Central memory CD8-positive, alpha-beta T cell (primary cell): ENCODE measurements at regions not wholly inside any gene's neighbourhood (a gene's known extent, or its start where the extent isn't known, plus 50 kb on each side); places are given as distances from the start of the nearest gene placed in this dataset.
"Not testable (repeated sequence)": the region's sequence is repeated elsewhere in the genome, so short reads cannot be mapped to it uniquely, and the experiment has no call there.

Source experiments
- ATAC-seq: fragments of 150-1000 bp; cut with Tn5 transposase; replicated peaks from 2 replicates; pipeline ENCODE4 v1.10.0; 2022; ENCODE audit warnings: mild to moderate bottlenecking, moderate FRiP score, moderate number of reproducible peaks; ENCODE audit not compliant: poor library complexity, severe bottlenecking; ENCODE audit errors: extremely low read depth
- DNase-seq, 2 donors: peaks; one replicate each; pipeline ENCODE4 v3.0.0; 2021; ENCODE audit warnings: low spot score in 2 of 2
- H3K27ac Mint-ChIP-seq: one replicate; pipeline ENCODE4 v1.8.0; 2022; ENCODE audit warnings: low read depth, mild to moderate bottlenecking, moderate library complexity, mixed read lengths
- H3K27me3 Mint-ChIP-seq: one replicate; pipeline ENCODE4 v1.8.0; 2022; ENCODE audit warnings: mixed read lengths
- H3K36me3 Mint-ChIP-seq: one replicate; pipeline ENCODE4 v1.8.0; 2022; ENCODE audit warnings: mild to moderate bottlenecking, moderate library complexity, mixed read lengths; ENCODE audit not compliant: insufficient read depth
- H3K4me1 Mint-ChIP-seq: one replicate; pipeline ENCODE4 v1.8.0; 2022; ENCODE audit warnings: mixed read lengths
- H3K4me3 Mint-ChIP-seq: one replicate; pipeline ENCODE4 v1.8.0; 2022; ENCODE audit warnings: mild to moderate bottlenecking, moderate library complexity, mixed read lengths
- H3K9me3 Mint-ChIP-seq: one replicate; pipeline ENCODE4 v1.8.0; 2022; ENCODE audit warnings: mixed read lengths

- Mint-ChIP-seq H3K27ac (no peak overlapping the region), H3K4me1 (no peaks in the 10 kb centered on the region), H3K4me3 (no peak overlapping the region), H3K9me3 (no peaks in the 10 kb centered on the region), H3K27me3 (peaks cover 24% of the 10 kb centered on the region), H3K36me3 (no peaks in the 10 kb centered on the region)
- ATAC-seq, result no peak
- DNase-seq, result no peak
Measured at GRCh38 chr5:39616131-39616530, 191.4 kb upstream of the DAB2 start.

- H3K36me3 Mint-ChIP-seq, DNase-seq, H3K9me3 Mint-ChIP-seq, H3K4me3 Mint-ChIP-seq, H3K27ac Mint-ChIP-seq, ATAC-seq, H3K4me1 Mint-ChIP-seq: not testable (repeated sequence)
- peaks cover 29% of the 10 kb centered on the region for H3K27me3 Mint-ChIP-seq
Measured at GRCh38 chr5:39611076-39611475, 186.3 kb upstream of the DAB2 start.

DNA sequence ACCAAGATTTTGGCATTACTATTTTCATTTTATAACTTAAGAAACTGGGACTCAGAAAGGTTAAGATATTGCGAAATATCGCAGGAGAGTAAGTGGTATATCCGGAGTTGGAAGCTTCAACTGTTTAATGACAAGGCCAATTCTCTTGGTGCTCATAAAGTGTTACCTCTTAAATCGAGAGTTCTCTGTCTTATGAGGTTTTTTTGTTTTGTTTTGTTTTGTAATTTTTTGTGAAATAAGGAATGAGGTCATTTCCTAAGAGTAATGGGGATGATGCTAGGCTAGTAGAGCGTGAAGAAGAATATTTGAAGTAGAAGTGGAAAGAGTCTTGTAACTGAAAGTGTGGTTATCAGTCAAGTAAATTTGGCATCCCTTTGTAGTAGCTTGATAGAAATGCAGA lies 183.2 kb upstream of the DAB2 start:
- Mint-ChIP-seq H3K4me3 (no peak overlapping the region), H3K36me3 (no peaks in the 10 kb centered on the region), H3K27me3 (peaks cover 29% of the 10 kb centered on the region), H3K9me3 (no peaks in the 10 kb centered on the region), H3K27ac (no peak overlapping the region), H3K4me1 (no peaks in the 10 kb centered on the region)
- ATAC-seq (no peak), DNase-seq (no peak)

GRCh38 chr5:39606591-39606990 lies 181.8 kb upstream of the DAB2 start:
- ATAC-seq (no peak), DNase-seq (no peak)
- Mint-ChIP-seq H3K4me3 (no peak overlapping the region), H3K36me3 (no peaks in the 10 kb centered on the region), H3K27me3 (peaks cover 29% of the 10 kb centered on the region), H3K4me1 (no peaks in the 10 kb centered on the region), H3K27ac (no peak overlapping the region), H3K9me3 (no peaks in the 10 kb centered on the region)

GRCh38 chr5:39605588-39606575 lies 181.1 kb upstream of the DAB2 start:
- Mint-ChIP-seq H3K27me3 (peaks cover 22% of the 10 kb centered on the region), H3K4me3 (no peak overlapping the region), H3K27ac (no peak overlapping the region), H3K4me1 (no peaks in the 10 kb centered on the region), H3K9me3 (no peaks in the 10 kb centered on the region), H3K36me3 (no peaks in the 10 kb centered on the region)
- no peak for DNase-seq
- no peak for ATAC-seq

DNA sequence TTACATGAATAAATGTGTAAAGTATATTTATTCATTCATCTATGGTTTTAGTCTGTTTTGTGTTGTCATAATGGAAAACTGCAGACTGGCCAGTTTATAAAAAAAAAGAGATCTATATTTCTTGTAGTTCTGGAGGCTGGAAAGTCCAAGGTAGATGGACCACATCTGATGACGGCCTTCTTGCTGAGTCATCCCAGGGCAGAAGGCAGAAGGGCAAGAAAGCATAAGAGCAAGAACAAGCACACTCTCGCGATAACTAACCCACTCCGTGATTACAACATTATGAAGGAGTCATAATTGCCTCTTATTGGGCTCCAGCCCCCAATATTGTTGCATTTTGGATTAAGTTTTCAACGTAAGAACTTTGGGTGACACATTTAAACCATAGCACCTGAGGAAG lies 180.4 kb upstream of the DAB2 start:
- Mint-ChIP-seq H3K4me3 (no peak overlapping the region), H3K4me1 (no peaks in the 10 kb centered on the region), H3K27ac (no peak overlapping the region), H3K9me3 (no peaks in the 10 kb centered on the region), H3K27me3 (peaks cover 20% of the 10 kb centered on the region), H3K36me3 (no peaks in the 10 kb centered on the region)
- no peak for ATAC-seq
- DNase-seq, result no peak

DNA sequence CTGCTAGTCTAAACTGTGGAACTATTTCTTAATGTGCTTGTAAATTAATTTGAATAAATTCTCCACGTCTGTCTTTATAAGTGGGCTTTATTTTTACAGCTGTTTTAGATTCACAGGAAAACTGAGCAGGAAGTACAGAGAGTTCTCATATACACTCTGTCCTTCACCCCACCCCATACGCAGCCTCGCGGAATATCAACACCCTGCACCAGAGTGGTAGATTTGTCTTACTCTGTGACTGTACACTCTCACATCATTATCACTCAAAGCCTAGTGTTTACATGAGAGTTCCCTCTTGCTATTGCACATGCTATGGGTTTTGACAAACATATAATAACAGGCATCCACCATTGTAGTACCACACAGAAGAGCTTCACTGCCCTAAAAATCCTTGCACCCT lies 179.7 kb upstream of the DAB2 start:
- H3K4me1 Mint-ChIP-seq, result no peaks in the 10 kb centered on the region
- H3K9me3 Mint-ChIP-seq, result no peaks in the 10 kb centered on the region
- DNase-seq (no peak), ATAC-seq (no peak)
- H3K36me3 Mint-ChIP-seq, result no peaks in the 10 kb centered on the region
- no peak overlapping the region for H3K4me3 Mint-ChIP-seq
- peaks cover 14% of the 10 kb centered on the region for H3K27me3 Mint-ChIP-seq
- no peak overlapping the region for H3K27ac Mint-ChIP-seq

GRCh38 chr5:39599721-39600431 lies 175.1 kb upstream of the DAB2 start:
- ATAC-seq, result no peak
- no peaks in the 10 kb centered on the region for H3K36me3 Mint-ChIP-seq
- H3K27ac Mint-ChIP-seq, result no peak overlapping the region
- no peak overlapping the region for H3K4me3 Mint-ChIP-seq
- no peaks in the 10 kb centered on the region for H3K4me1 Mint-ChIP-seq
- no peak for DNase-seq
- no peaks in the 10 kb centered on the region for H3K9me3 Mint-ChIP-seq
- H3K27me3 Mint-ChIP-seq, result peaks cover 46% of the 10 kb centered on the region

GRCh38 chr5:39598661-39599248 lies 174.0 kb upstream of the DAB2 start:
- H3K4me1 Mint-ChIP-seq, result no peaks in the 10 kb centered on the region
- DNase-seq, result no peak
- H3K9me3 Mint-ChIP-seq, result no peaks in the 10 kb centered on the region
- H3K27ac Mint-ChIP-seq, result no peak overlapping the region
- H3K36me3 Mint-ChIP-seq, result no peaks in the 10 kb centered on the region
- no peak for ATAC-seq
- H3K27me3 Mint-ChIP-seq, result peaks cover 57% of the 10 kb centered on the region
- H3K4me3 Mint-ChIP-seq, result no peak overlapping the region

DNA sequence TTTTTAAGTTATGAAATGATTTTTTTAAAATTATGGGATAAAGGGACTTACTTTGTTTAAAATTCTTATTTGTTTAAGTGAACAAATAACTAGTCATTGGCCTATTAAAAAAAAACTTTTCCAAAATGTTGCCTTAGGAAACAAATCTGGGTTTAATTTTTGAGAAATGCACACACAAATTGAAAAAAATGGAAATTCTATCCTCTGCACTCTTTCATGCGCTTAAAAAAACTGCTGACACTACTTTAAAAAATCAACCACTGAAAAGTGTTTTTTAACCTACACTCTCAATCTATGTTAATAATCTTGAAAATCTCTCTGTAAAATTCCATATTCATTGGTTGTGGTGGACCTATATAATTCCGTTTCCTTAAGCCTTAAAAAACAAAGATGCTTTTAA lies 163.4 kb upstream of the DAB2 start:
- no peaks in the 10 kb centered on the region for H3K4me1 Mint-ChIP-seq
- peaks cover 2% of the 10 kb centered on the region for H3K36me3 Mint-ChIP-seq
- DNase-seq, result no peak
- peaks cover 53% of the 10 kb centered on the region for H3K27me3 Mint-ChIP-seq
- no peak for ATAC-seq
- H3K9me3 Mint-ChIP-seq, result no peaks in the 10 kb centered on the region
- no peak overlapping the region for H3K27ac Mint-ChIP-seq
- no peak overlapping the region for H3K4me3 Mint-ChIP-seq

DNA sequence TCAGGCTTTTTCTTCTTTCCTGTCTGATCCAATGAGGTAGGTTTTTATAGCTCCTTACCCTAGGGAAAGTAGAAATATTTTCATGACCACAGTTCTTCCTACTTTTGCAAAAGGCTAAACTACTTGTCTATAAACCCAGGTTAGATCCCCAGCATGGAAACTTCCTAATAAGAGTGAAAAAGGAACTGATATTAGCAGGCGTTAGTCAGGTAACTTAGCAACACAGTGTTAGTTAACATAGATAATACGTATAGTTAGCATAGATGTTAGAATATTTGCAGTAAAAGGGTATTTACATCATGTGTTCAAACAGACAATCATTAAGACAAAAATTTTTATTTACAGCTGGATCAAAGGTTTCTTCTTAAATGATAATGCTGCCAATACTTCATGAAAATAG lies 162.9 kb upstream of the DAB2 start:
- DNase-seq, result no peak
- ATAC-seq, result no peak
- H3K36me3 Mint-ChIP-seq, result peaks cover 3% of the 10 kb centered on the region
- peaks cover 48% of the 10 kb centered on the region for H3K27me3 Mint-ChIP-seq
- no peak overlapping the region for H3K4me3 Mint-ChIP-seq
- H3K4me1 Mint-ChIP-seq, result no peaks in the 10 kb centered on the region
- H3K9me3 Mint-ChIP-seq, result no peaks in the 10 kb centered on the region
- no peak overlapping the region for H3K27ac Mint-ChIP-seq

- Mint-ChIP-seq H3K27ac (no peak overlapping the region), H3K36me3 (peaks cover 3% of the 10 kb centered on the region), H3K27me3 (peaks cover 46% of the 10 kb centered on the region), H3K9me3 (no peaks in the 10 kb centered on the region), H3K4me3 (no peak overlapping the region), H3K4me1 (no peaks in the 10 kb centered on the region)
- DNase-seq (no peak), ATAC-seq (no peak)
Measured at GRCh38 chr5:39586185-39586584, 161.4 kb upstream of the DAB2 start.

- H3K4me3 Mint-ChIP-seq, result no peak overlapping the region
- H3K27me3 Mint-ChIP-seq, result peaks cover 46% of the 10 kb centered on the region
Measured at GRCh38 chr5:39584927-39585326, 160.1 kb upstream of the DAB2 start.

More at GRCh38 chr5:39584927-39585326, 160.1 kb upstream of the DAB2 start:
- Mint-ChIP-seq H3K36me3 (peaks cover 3% of the 10 kb centered on the region), H3K4me1 (no peaks in the 10 kb centered on the region), H3K9me3 (no peaks in the 10 kb centered on the region), H3K27ac (no peak overlapping the region)
- ATAC-seq, result no peak
- no peak for DNase-seq
